ENCODE measurements at regions not wholly inside any gene's neighbourhood (a gene's known extent, or its start where the extent isn't known, plus 50 kb on each side); places are given as distances from the start of the nearest gene placed in this dataset.

DNA sequence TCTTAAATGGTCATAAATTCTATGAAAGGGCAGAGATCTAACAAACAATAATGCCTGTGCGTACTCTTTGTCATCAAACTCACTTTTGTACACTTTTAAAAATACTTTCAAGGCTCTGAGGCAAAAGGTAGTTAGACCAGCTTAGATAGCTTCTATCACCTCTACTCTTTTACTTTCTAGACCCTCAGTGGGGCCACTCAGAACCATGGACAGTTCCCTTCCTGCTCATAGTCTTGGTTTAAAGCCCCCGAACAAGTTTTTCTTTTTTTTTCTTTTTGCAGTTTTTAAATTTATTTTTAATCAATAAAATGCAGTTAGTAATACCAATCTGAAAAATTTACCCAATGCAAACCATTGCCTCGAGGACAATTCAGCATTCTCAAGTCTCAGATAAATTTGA lies 460.5 kb upstream of the CNKSR2 start:
- TF ChIP-seq, protein P1, sequence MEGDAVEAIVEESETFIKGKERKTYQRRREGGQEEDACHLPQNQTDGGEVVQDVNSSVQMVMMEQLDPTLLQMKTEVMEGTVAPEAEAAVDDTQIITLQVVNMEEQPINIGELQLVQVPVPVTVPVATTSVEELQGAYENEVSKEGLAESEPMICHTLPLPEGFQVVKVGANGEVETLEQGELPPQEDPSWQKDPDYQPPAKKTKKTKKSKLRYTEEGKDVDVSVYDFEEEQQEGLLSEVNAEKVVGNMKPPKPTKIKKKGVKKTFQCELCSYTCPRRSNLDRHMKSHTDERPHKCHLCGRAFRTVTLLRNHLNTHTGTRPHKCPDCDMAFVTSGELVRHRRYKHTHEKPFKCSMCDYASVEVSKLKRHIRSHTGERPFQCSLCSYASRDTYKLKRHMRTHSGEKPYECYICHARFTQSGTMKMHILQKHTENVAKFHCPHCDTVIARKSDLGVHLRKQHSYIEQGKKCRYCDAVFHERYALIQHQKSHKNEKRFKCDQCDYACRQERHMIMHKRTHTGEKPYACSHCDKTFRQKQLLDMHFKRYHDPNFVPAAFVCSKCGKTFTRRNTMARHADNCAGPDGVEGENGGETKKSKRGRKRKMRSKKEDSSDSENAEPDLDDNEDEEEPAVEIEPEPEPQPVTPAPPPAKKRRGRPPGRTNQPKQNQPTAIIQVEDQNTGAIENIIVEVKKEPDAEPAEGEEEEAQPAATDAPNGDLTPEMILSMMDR (IDR thresholded peaks at IDR 0.05; ENCODE audit: low read depth, low read length) = no peak
- TF ChIP-seq POLR2A (IDR thresholded peaks at IDR 0.05; ENCODE audit: extremely low read depth, insufficient read length) = no peak

Data from NB4 (cell line).